Muscle of leg (tissue), 3 donors: ENCODE measurements at regions not wholly inside any gene's neighbourhood (a gene's known extent, or its start where the extent isn't known, plus 50 kb on each side); places are given as distances from the start of the nearest gene placed in this dataset.
A peak's percentile ranks its signal among the peaks of the same experiment; 100 is the strongest.

ENCODE experiments used
- DNase-seq: peaks from one replicate; pipeline ENCODE4 v3.0.0; 2013
- H3K27ac ChIP-seq: one replicate; pipeline ENCODE4 v1.5.1; 2013; ENCODE audit warnings: mild to moderate bottlenecking, low read length, control low read depth
- H3K27me3 ChIP-seq: one replicate; pipeline ENCODE4 v1.6.1; 2013; ENCODE audit warnings: low read length; ENCODE audit not compliant: control insufficient read depth, insufficient read depth
- H3K36me3 ChIP-seq: one replicate; pipeline ENCODE4 v1.6.1; 2013; ENCODE audit warnings: low read length; ENCODE audit not compliant: control insufficient read depth, insufficient read depth
- H3K4me1 ChIP-seq: one replicate; pipeline ENCODE4 v1.6.1; 2013; ENCODE audit warnings: low read length; ENCODE audit not compliant: control insufficient read depth, insufficient read depth
- H3K4me3 ChIP-seq: one replicate; pipeline ENCODE4 v1.5.1; 2013; ENCODE audit warnings: low read length, control low read depth
- H3K9me3 ChIP-seq: replicated peaks from 2 replicates; pipeline ENCODE4 v1.6.1; 2013; ENCODE audit warnings: low read depth, low read length; ENCODE audit not compliant: control insufficient read depth
- WGBS: methylation state at CpG from one replicate; pipeline ENCODE4 v1.1.5; 2013; ENCODE audit warnings: missing lambda C conversion rate; ENCODE audit not compliant: insufficient coverage; 5-methylcytosine and 5-hydroxymethylcytosine counted together

DNA sequence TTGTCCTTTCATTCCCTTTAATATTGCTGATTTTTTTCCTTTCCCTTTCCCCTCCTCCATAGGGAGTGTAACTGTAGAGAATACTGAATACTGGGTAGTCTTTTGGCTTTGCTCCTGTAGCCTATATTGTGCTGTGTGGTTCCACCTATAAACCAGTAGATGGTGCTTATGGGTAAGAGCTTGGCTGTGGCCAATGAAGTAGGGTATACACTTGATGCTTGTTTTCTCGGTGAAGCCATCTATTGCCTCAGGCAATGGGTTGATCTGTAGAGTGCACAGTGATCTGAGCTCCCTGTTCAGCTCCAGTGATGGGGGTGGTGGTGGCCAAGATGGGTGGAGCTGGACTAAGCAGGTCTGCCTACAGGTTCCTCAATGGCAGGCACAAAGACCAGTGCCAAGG is 203.3 kb upstream of the IMPG1 start:
- peaks cover 10% of the 10 kb centered on the region for H3K9me3 ChIP-seq
- no peaks in the 10 kb centered on the region for H3K36me3 ChIP-seq
- H3K27me3 ChIP-seq: no peaks in the 10 kb centered on the region
- H3K4me1 ChIP-seq: no peaks in the 10 kb centered on the region
- DNase-seq: no peak
- 100% methylated on average over 1 of the region's 1 CpG for WGBS
- H3K4me3 ChIP-seq: no peak overlapping the region
- H3K27ac ChIP-seq: no peak overlapping the region

DNA sequence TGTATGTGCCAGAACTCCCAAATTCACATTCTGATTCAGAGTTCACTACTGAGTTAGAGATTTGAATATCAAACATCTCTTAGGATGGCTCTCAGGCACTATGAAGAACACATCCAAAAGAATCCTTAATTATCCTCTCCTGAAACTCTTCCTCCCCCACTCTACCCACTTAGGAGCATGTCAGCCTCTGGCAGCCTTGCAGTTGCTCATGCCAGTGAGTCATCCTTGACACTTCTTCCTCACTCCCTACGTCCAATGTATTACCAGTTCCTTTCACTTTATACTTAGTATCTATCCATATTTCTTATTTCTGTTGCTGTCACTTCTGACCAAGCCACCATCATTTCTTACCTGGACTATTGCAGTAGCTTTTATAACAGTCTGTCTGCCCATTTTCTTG is 192.0 kb upstream of the IMPG1 start:
- no peaks in the 10 kb centered on the region for H3K27me3 ChIP-seq
- H3K27ac ChIP-seq: no peak overlapping the region
- 83% methylated on average over 1 of the region's 1 CpG for WGBS
- no peak overlapping the region for H3K4me3 ChIP-seq
- DNase-seq: no peak
- H3K36me3 ChIP-seq: no peaks in the 10 kb centered on the region
- peaks cover 11% of the 10 kb centered on the region for H3K9me3 ChIP-seq
- H3K4me1 ChIP-seq: no peaks in the 10 kb centered on the region

DNA sequence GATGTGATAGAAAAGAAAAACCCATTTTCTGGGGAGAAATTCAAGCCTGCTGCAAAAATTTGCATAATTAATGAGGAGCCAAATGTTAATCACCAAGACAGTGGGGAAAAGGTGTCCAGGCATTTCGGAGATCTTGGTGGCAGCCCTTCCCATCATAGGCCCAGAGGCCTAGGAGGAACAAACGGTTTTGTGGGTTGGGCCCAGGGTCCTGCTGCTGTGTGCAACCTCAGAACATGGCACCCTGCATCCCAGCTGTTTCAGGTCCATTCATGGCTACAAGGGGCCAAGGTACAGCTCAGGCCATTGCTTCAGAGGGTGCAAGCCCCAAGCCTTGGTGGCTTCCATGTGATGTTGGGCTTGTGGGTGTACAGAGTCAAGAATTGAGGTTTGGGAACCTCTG is 189.8 kb upstream of the IMPG1 start:
- no peak overlapping the region for H3K4me3 ChIP-seq
- DNase-seq: no peak
- H3K4me1 ChIP-seq: no peaks in the 10 kb centered on the region
- no peaks in the 10 kb centered on the region for H3K27me3 ChIP-seq
- H3K27ac ChIP-seq: no peak overlapping the region
- 65% methylated on average over 2 of the region's 2 CpGs for WGBS
- peaks cover 11% of the 10 kb centered on the region for H3K9me3 ChIP-seq
- H3K36me3 ChIP-seq: no peaks in the 10 kb centered on the region

DNA sequence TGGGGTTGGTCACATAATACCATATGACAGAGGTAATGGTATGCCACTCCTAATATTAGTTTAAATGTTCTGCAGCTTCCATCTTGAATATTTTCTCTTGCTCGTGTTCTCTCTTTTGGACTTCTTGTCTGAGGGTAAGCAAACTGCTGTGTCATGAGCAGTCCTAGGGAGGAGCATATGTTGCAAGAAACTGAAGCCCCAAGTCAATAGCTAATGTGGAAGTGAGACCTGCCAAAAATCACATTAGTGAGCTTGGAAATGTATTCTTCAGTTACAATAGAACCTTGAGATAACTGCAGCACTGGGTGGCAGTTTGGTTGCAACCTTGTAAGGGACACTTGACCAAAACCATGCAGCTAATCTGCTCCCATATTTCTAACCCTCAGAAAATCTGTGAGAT is 178.2 kb upstream of the IMPG1 start:
- no peak overlapping the region for H3K4me3 ChIP-seq
- H3K27me3 ChIP-seq: no peaks in the 10 kb centered on the region
- no peaks in the 10 kb centered on the region for H3K4me1 ChIP-seq
- H3K9me3 ChIP-seq: no peaks in the 10 kb centered on the region
- H3K36me3 ChIP-seq: no peaks in the 10 kb centered on the region
- 80% methylated on average over 1 of the region's 1 CpG for WGBS
- H3K27ac ChIP-seq: no peak overlapping the region
- no peak for DNase-seq

DNA sequence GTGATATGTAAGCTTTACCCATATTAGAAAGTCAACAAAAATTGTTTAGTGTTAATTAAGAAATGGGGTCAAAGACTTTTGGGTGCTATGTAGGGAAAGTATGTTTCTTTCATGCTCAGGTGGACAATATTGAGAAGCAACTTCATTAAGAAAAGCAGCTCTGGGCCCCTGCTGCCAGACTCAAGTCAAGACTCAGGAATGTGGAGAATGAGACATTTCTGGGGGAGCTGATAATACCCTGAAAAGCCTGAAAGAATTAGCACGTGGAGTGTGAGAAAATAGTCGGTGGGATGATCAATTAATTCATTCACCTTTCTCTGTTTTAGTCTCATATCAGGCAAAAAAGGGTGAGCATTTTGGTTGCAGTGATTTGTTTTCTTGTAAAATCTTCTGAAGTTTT is 175.1 kb upstream of the IMPG1 start:
- Histone ChIP-seq H3K4me3 (no peak overlapping the region), H3K4me1 (no peaks in the 10 kb centered on the region), H3K36me3 (no peaks in the 10 kb centered on the region), H3K27me3 (no peaks in the 10 kb centered on the region), H3K27ac (no peak overlapping the region), H3K9me3 (no peaks in the 10 kb centered on the region)
- WGBS: no CpG with 5 or more reads among the region's 2 CpGs
- no peak for DNase-seq

DNA sequence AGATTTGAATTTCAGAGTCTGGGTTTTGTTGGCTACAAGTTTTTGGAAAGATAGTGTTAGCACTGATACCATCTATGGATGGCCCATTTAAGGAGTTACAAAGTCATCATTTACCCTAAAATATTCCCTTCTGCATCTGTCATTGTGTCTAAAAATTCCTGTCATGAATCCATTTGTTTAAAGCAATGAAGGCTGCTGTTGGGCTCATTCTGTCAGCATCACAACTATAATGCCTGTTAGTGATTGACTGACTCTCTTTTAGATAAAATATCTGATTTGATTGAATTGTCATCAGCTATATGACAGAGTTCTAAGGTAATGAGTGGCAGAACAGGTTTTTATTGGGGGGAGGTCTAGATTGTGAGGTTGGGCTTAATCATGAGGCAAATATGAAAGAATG is 167.6 kb upstream of the IMPG1 start:
- no peaks in the 10 kb centered on the region for H3K36me3 ChIP-seq
- no peak for DNase-seq
- H3K9me3 ChIP-seq: no peaks in the 10 kb centered on the region
- H3K27ac ChIP-seq: no peak overlapping the region
- no peak overlapping the region for H3K4me3 ChIP-seq
- H3K27me3 ChIP-seq: no peaks in the 10 kb centered on the region
- no peaks in the 10 kb centered on the region for H3K4me1 ChIP-seq

DNA sequence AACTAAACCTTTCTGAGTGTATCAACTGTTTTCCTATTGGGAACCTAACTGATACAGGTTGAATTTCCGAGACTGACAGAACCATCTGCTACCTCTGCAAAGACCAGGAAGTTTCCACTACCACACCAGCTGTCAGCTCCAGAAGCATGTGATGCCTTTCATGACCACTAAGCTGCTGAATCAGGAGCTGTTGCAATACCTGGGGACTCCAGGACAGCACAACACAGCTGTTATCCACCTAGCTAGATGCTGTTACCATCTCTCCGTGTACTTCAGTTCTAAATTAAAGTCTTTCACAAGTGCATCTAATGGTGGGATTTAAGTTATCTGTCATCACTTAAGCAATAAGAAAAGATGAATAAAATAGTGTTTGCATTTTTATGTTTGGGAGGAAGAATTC is 158.2 kb upstream of the IMPG1 start:
- DNase-seq: no peak
- Histone ChIP-seq H3K36me3 (no peaks in the 10 kb centered on the region), H3K27me3 (no peaks in the 10 kb centered on the region), H3K4me1 (no peaks in the 10 kb centered on the region), H3K4me3 (no peak overlapping the region), H3K9me3 (no peaks in the 10 kb centered on the region), H3K27ac (no peak overlapping the region)
- WGBS: 60% methylated on average over 1 of the region's 2 CpGs

DNA sequence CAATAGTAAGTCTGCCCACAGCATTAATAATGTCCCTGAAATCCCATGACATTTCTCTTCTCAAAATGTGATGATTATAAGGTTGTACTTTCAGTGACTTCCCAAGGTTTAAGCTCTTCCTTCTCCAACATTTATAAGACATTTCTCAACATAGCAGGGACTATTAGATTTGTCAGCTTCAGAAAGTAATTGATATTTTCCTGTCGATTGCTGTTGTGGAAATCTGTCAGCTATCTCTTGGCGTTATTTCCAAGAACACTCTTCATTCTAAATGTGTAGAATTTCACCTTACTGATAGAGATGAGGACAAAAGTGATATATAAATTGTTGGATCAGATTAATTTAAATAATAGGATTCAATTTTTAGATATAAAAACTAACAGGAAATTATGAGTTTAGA is 149.7 kb upstream of the IMPG1 start:
- Histone ChIP-seq H3K9me3 (no peaks in the 10 kb centered on the region), H3K4me3 (no peak overlapping the region), H3K27ac (no peak overlapping the region), H3K36me3 (no peaks in the 10 kb centered on the region), H3K4me1 (no peaks in the 10 kb centered on the region), H3K27me3 (no peaks in the 10 kb centered on the region)
- no peak for DNase-seq
- no CpG with 5 or more reads among the region's 2 CpGs for WGBS

DNA sequence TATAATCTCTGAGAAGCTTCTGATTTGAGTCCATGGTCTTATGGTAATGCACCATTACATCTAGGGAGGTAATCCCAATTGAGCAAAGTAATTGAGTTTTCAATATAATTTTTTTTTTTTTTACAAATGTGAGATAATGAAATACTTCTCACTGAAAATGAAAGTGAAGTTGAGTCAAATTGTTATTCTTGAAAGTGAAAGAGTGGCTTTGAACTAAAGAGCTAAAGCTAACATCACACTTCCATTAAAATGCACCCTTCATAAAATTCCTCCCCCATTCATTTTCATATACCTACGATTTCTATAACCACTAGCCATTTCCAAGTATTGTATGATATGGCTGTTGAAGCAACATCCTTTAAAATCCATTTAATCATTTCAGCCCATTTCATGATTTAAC is 149.1 kb upstream of the IMPG1 start:
- no peaks in the 10 kb centered on the region for H3K4me1 ChIP-seq
- H3K36me3 ChIP-seq: no peaks in the 10 kb centered on the region
- H3K9me3 ChIP-seq: no peaks in the 10 kb centered on the region
- no CpG with 5 or more reads among the region's 1 CpG for WGBS
- H3K4me3 ChIP-seq: no peak overlapping the region
- H3K27ac ChIP-seq: no peak overlapping the region
- H3K27me3 ChIP-seq: no peaks in the 10 kb centered on the region
- DNase-seq: no peak

DNA sequence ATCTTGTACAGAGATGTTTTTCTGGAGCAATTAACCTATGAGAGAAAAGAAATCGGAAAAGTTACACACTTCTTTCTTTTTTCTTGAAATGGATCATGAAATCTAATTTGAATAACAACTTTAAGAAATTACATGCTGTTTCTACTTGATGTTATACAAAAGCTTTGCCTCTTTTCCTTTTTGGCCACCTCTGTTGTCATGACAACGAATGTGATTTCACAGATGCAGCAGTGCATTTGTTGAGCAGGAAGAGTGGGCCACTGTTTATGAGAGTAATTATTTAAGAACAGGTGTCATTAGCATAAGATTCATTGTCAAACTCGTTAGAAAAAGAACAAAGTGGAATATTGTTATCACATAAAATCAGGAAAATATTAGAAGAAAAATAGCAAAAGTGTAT is 148.3 kb upstream of the IMPG1 start:
- no peaks in the 10 kb centered on the region for H3K9me3 ChIP-seq
- H3K36me3 ChIP-seq: no peaks in the 10 kb centered on the region
- no CpG with 5 or more reads among the region's 3 CpGs for WGBS
- H3K27ac ChIP-seq: no peak overlapping the region
- no peak overlapping the region for H3K4me3 ChIP-seq
- H3K27me3 ChIP-seq: no peaks in the 10 kb centered on the region
- peak; percentile 1 for DNase-seq
- no peaks in the 10 kb centered on the region for H3K4me1 ChIP-seq

DNA sequence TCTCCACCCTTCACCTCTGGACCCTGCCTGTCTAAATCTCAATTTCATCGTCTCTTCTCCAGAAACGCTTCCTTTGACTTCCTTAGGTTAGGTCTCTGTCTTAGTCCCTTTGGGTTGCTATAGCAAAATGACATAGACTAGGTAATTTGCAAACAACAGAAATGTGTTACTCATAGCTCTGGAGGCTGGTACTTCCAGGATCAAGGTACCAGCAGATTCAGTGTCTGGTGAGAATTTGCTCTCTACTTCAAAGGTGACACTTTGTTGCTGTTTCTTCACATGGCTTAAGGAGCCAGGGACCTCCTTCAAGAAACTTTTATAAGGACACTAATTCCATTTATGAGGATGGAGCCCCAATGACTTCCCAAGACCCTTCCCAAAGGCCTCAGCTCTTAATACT is 145.1 kb upstream of the IMPG1 start:
- WGBS: no CpG with 5 or more reads among the region's 2 CpGs
- DNase-seq: no peak

More for the DNA sequence above, 145.1 kb upstream of the IMPG1 start:
- Histone ChIP-seq H3K4me3 (no peak overlapping the region), H3K27me3 (no peaks in the 10 kb centered on the region), H3K36me3 (no peaks in the 10 kb centered on the region), H3K27ac (no peak overlapping the region), H3K4me1 (no peaks in the 10 kb centered on the region), H3K9me3 (no peaks in the 10 kb centered on the region)
